Activated CD4-positive, alpha-beta T cell treated with anti-CD3 and anti-CD28 coated beads, Interleukin-2, Interleukin-6, amounts not matched to agents 100 ng/mL and 50 ng/mL, durations not matched to agents 16 hours and 8 hours (primary cell): ENCODE measurements at regions not wholly inside any gene's neighbourhood (a gene's known extent, or its start where the extent isn't known, plus 50 kb on each side); places are given as distances from the start of the nearest gene placed in this dataset.

Source experiments
- DNase-seq: peaks from one replicate; pipeline ENCODE4 v3.0.0-alpha.2; 2020

GRCh38 chr15:70504299-70504951 is 258.9 kb downstream of the UACA start:
- peak; percentile 69 for DNase-seq

GRCh38 chr15:70503798-70504298 is 259.5 kb downstream of the UACA start:
- DNase-seq = no peak

- no peak for DNase-seq
Measured at GRCh38 chr15:70503073-70503745, 260.1 kb downstream of the UACA start.

DNA sequence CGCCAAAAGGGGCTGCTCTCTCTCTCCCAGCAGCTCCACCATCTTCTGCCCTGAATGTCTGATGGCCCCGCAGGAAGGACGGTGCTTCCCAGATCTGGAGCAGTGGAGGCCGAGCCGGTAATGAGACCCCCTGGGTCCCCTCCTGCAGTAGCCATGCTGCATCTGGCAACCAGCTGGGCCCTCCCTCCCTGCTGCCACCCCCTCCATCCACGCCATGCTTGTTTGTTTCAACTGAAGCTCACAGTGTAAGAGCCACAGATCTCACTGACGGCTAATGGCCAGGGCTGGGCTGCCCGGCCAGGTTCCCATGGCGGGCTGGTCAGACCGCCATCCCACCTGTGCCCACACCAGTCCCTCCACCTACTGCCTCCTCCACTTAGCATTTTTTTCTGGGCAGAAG is 260.8 kb downstream of the UACA start:
- DNase-seq = no peak

DNA sequence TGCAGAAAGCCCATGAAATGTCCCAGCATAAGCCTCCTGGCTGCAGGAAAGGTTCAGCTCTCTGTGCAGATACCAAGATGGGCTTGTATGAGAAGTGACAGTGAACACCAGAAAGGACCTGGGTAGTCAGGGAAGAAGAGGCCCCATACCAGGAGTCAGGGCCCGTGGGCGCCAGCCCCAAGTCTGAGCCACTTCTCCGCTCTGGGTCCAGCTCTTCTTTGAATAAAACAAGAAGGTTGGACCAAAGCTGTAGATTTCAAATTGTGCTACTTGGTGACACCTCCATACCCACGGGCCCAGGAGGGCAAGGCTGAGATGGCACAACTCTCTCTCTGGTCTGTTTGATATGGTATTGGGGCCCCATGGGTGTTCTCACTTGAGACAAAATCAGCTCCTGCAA is 261.5 kb downstream of the UACA start:
- DNase-seq = no peak

- DNase-seq = no peak
Measured at GRCh38 chr15:70501121-70501727, 262.1 kb downstream of the UACA start.

DNA sequence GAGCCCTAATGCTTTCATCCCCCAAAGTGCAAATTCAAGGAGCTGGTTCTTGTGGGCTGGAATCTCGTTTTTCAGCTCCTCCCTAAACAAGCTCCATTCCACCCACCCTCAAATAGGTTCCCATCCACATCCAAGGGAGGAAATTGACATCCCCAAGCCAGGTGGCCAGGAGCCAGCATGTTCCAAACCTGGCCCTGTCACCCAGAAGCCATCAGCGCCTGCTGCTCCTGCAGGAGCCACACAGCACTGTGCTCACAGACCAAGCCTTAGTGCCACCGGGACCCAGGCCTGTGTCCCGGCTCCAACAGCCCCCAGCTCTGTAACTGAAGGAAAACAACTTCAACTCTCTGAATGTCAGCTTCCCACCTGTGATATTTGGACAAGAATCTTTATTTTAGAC is 263.6 kb downstream of the UACA start:
- no peak for DNase-seq

DNA sequence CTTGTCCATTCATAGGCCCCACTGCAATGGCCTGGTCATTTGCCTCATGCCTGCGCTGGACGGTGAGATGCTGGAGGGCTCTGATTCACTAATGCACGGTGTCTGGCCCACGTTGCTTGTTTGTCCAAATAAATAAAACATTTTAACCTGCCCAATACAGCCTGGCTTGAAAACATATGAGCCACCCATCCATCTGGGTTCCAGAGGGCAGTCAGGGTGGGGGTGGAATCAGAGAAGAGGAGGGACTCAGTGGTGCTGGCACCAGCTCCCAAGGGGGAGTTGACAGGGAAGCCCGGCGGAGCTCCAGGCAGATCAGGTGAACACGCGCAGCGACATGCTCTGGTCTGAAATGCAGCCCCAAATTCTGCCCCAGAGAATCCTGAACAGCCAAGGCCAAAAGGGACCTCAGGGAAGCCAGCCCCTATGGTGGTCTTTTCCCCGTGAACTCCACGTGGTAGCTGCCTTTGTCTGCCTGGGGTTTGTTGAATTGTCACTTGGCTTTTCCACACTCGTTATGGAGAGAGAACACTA is 265.2 kb downstream of the UACA start:
- no peak for DNase-seq

GRCh38 chr15:70497661-70498060 is 265.7 kb downstream of the UACA start:
- DNase-seq = no peak

GRCh38 chr15:70495991-70496599 is 267.3 kb downstream of the UACA start:
- DNase-seq = no peak

DNA sequence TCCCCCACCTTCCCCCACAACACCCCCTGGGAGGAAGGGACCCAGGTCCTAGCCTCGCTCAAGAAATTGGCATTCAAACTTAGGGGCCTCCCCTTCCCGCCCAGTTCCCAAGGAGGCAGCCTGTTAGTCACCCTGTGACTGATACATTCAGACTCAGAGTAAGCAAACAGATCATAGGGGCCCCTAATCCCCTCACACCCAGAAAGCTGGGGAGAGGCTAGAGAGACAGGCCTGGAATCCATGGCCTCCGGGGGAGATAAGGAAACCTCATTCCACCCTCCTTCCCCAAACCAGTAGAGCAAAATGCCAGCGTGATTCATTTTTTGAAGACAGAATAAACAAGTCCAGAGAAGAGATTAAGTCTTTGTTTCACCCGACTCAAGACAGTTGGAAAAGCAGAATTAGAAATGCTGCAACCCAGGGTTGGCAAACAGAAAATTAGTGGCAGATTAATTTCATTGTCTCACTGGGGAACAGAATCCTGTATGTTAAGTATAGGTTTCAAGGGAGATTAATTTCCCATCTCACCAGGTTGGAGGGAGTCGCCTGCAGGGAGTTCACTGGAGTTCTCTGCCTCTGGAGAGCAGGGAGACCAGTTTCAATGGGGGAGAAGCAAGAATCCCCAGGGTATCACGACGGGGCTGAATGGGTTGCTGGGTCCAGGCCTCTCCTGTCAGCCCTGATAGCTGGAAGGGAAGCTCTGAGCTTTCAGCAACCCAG is 268.3 kb downstream of the UACA start:
- DNase-seq = peak; percentile 37

DNA sequence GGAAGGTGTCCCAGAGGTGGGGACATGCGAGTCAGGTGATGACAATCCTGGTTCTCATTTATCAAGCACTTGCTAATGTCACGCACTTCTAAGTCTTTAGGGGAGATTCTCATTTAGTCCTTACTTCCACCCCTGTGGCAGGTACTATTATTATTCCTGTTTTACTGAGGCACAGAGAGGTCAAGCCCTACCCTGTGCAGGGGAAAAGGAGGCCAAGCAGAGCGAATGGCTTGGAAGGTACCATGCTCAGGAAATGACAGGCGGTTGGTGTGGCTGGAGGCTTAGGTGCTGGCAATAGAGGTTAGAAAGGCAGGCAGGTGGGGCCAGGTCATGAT is 268.9 kb downstream of the UACA start:
- no peak for DNase-seq

DNA sequence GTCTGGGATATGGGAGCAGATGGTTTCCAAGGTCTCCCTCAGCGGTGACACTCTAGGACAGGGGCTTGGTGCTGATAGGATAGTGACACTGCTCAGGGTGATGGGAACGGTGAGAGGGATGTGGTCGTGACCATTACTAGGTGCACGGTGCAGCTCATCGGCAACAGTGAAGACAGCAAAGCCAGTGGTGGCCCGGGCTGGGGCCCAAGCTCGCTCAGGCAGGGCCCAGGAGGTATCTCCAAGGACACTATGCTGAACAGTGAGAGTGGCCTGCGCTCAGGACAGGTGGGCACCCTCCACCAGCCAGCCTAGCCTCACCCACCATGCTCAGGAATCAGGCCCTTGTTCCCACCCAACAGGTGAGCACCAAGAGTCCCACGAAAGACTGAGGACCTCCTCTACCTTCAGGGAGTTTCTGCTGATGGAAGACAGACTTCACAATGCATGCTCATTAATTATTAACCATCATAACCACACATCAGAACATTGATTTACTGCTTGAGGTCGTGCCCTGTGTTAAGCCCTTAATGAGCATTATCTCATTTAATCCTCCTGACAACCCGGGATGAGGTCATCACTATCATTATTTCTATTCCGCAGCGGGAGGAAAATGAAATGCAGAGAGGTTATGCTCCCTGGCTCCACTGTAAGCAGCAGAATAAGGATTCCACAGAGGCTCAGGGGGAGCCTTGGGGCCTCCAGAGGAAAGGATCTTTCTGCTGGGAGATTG is 269.4 kb downstream of the UACA start:
- no peak for DNase-seq

GRCh38 chr15:70493376-70493775 is 270.0 kb downstream of the UACA start:
- peak; percentile 18 for DNase-seq

DNA sequence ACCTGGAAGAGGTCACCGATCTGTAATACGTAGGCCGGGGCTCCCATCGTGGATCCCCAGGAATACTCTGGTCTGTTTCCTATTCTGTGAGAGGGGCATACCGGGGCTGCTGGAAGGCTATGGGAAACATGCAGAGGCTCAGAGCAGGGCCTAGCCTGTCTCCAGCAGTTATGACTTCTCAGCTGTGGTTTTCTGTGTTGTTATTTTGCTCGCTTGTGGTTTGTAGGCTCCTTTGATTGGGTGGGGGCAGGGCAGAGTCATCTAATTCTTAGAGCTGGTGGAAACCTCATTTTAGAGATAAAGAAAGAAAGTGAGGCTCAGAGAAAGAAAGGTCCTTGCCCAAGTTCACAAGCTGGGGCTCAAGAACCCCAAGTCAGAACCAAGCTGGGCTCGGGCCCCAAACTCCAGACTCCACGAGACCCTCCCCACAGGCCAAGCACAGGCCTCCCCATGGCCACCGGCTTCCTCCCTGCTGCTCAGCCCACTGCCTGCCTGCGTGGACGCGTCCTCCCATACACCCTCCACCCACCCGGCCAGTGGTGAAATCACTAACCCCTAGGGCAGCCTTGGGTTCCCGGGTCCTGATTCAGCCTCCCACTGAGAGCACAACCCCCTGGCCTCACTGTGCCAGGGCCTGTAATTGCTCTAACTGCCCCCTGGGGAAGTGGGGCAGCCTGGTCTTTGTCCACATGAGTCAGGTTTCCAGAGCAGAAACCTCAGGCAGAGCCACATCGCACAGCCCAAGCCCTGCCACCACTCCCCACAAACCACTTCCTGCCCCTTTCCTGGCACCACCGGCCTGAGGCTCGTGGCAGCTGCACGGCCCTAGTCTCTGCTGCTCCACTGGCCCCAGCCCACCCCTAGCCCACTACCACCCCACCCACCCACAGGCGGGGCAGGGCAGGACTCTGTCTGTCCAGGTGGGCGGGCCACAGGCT is 270.8 kb downstream of the UACA start:
- DNase-seq = peak; percentile 95

GRCh38 chr15:70491641-70492040 is 271.7 kb downstream of the UACA start:
- DNase-seq = no peak

GRCh38 chr15:70491201-70491621 is 272.1 kb downstream of the UACA start:
- DNase-seq = peak; percentile 68

DNA sequence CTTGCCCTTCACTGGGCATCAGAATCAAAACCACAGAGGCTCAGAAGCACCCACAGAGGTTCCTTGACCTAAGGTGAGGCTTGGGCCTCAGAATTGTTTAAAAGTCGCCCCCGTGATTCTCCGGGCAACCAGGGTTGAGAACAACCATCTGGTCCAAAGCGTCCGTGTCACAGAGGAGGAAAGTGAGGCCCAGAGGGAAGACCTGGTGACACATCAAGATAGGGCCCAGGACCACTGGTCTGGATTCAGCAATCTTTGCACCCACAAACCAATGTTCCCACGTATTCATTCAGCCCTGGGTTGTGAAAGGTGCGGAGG is 272.6 kb downstream of the UACA start:
- DNase-seq = no peak

DNA sequence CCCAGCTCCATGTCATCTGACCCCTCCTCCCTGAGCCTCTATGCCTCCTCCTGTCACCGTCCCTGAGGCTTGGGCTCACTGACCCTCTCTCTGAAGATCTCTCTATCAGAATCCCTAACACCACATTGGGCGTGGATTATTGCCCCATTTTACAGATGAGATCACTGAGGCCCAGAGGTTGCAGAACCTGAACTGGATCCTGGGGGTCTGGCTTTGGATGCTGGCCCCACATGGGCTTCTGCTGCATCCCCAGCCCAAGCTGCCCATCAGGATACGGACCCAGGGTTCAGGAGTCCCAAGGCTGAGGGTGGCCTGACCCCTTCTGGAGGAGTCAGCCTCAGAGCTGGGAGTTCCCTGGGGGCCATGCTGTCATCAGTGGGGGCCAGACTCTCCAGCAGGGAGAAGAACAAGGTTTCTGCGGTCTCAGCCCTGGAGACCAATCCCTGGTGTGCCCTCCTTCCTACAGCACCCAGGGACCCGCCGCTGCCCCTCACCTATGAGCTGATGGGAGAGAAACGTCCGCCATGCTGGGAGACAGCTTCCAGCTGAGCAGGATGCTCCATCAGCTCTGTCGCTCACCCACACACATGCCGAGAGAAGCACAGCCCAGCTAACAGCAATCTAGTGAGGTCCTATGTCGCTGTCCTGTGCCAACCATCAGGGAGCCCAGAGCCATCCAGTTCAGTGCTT is 273.1 kb downstream of the UACA start:
- DNase-seq = no peak
